Keratinocyte (primary cell): ENCODE measurements at regions not wholly inside any gene's neighbourhood (a gene's known extent, or its start where the extent isn't known, plus 50 kb on each side); places are given as distances from the start of the nearest gene placed in this dataset.

Experiments used
- DNase-seq: peaks from one replicate; pipeline ENCODE4 v3.0.0-alpha.2; 2011; ENCODE audit warnings: low read depth, missing footprints, low spot score
- FAIRE-seq: peaks from 2 replicates; lab custom pipeline; 2011; peaks lifted over from hg19 to GRCh38; lab: Jason Lieb, UNC
- H2AFZ ChIP-seq: 2 replicates; pipeline ENCODE4 v1.6.0; 2012; ENCODE audit warnings: low read length, control low read depth, inconsistent platforms; ENCODE audit not compliant: control insufficient read depth
- H3K27ac ChIP-seq: 2 replicates; pipeline ENCODE4 v1.5.1; 2011; ENCODE audit warnings: low read length; ENCODE audit not compliant: control insufficient read depth, insufficient read depth
- H3K27me3 ChIP-seq: 3 replicates; pipeline ENCODE4 v1.6.0; 2011; ENCODE audit warnings: low read length; ENCODE audit not compliant: control insufficient read depth, insufficient read depth; ENCODE audit errors: extremely low read depth
- H3K36me3 ChIP-seq, 2 experiments: 2 replicates in 1 of 2; 3 replicates in 1 of 2; pipeline ENCODE4 v1.5.1; 2011; ENCODE audit warnings: low read length in 2 of 2, mild to moderate bottlenecking in 1 of 2; ENCODE audit not compliant: control insufficient read depth in 2 of 2, insufficient read depth in 2 of 2; ENCODE audit errors: extremely low read depth in 1 of 2
- H3K4me1 ChIP-seq: 3 replicates; pipeline ENCODE4 v1.5.1; 2011; ENCODE audit warnings: low read length; ENCODE audit not compliant: control insufficient read depth, insufficient read depth; ENCODE audit errors: extremely low read depth
- H3K4me2 ChIP-seq: 3 replicates; pipeline ENCODE4 v1.6.0; 2011; ENCODE audit warnings: low read depth, low read length; ENCODE audit not compliant: control insufficient read depth, insufficient read depth; ENCODE audit errors: extremely low read depth
- H3K4me3 ChIP-seq, 3 experiments: fragments of 200-600 bp in 1 of 3; sonication (generic) in 1 of 3; 2 replicates in 2 of 3; 3 replicates in 1 of 3; pipeline ENCODE4 v1.5.1; 2011 to 2016; ENCODE audit warnings: low read length in 3 of 3, mild to moderate bottlenecking in 3 of 3, control low read depth in 2 of 3, inconsistent platforms in 1 of 3, low read depth in 1 of 3, mixed read lengths in 1 of 3, mixed run types in 1 of 3, moderate library complexity in 1 of 3; ENCODE audit not compliant: control insufficient read depth in 2 of 3, insufficient read depth in 2 of 3; ENCODE audit errors: extremely low read depth in 1 of 3
- H3K79me2 ChIP-seq: 2 replicates; pipeline ENCODE4 v1.6.0; 2012; ENCODE audit warnings: low read length; ENCODE audit not compliant: control insufficient read depth, insufficient read depth
- H3K9ac ChIP-seq: 3 replicates; pipeline ENCODE4 v1.6.0; 2011; ENCODE audit warnings: low read length; ENCODE audit not compliant: control insufficient read depth, insufficient read depth; ENCODE audit errors: extremely low read depth
- H3K9me1 ChIP-seq: 3 replicates; pipeline ENCODE4 v1.6.0; 2011; ENCODE audit warnings: low read length; ENCODE audit not compliant: control insufficient read depth, insufficient read depth; ENCODE audit errors: extremely low read depth
- H3K9me3 ChIP-seq: 2 replicates; pipeline ENCODE4 v1.5.1; 2012; ENCODE audit warnings: low read depth, low read length; ENCODE audit not compliant: control insufficient read depth
- H4K20me1 ChIP-seq: 3 replicates; pipeline ENCODE4 v1.6.0; 2011; ENCODE audit warnings: low read length; ENCODE audit not compliant: control insufficient read depth, insufficient read depth; ENCODE audit errors: extremely low read depth
- CTCF ChIP-seq, 3 experiments: IDR thresholded peaks in 1 of 3; conservative IDR thresholded peaks in 1 of 3; optimal IDR thresholded peaks in 1 of 3; 2 replicates in 2 of 3; 3 replicates in 1 of 3; pipeline versions ENCODE3 to v1.5.1; 2011; ENCODE audit warnings: low read length in 3 of 3, mild to moderate bottlenecking in 3 of 3, moderate library complexity in 2 of 3, control low read depth in 1 of 3, inconsistent platforms in 1 of 3; ENCODE audit not compliant: insufficient read depth in 2 of 3; ENCODE audit errors: extremely low read depth in 1 of 3
- EZH2 ChIP-seq: IDR thresholded peaks from one replicate; pipeline ENCODE4 v1.6.1; 2012; ENCODE audit warnings: inconsistent platforms, mild to moderate bottlenecking, low read length, moderate library complexity
- dilution Hi-C: fragments of 300-500 bp; cut with MboI; formaldehyde crosslinking; loops from one replicate; pipeline ENCODE4 v1.7.0; 2020; ENCODE audit warnings: low sequenced_read_pairs; ENCODE audit not compliant: extremely low pct_ligation_motif_present

- no peak overlapping the region for H3K9ac ChIP-seq
- H3K4me1 ChIP-seq, result peaks cover 4% of the 10 kb centered on the region
- no peak overlapping the region for H3K4me2 ChIP-seq
- H2AFZ ChIP-seq, result no peak overlapping the region
- no peak overlapping the region for H3K4me3 ChIP-seq
- TF ChIP-seq EZH2, result no peak
- TF ChIP-seq CTCF (optimal IDR thresholded peaks at IDR 0.05 in 1 of 3, IDR thresholded peaks at IDR 0.05 in 1 of 3, conservative IDR thresholded peaks at IDR 0.05 in 1 of 3; ENCODE audit: extremely low read depth in 1 of 3, insufficient read depth in 2 of 3, low read length in 3 of 3), result no peak
- no peaks in the 10 kb centered on the region for H3K9me3 ChIP-seq
- H3K79me2 ChIP-seq, result no peaks in the 10 kb centered on the region
- H4K20me1 ChIP-seq, result no peaks in the 10 kb centered on the region
- no peaks in the 10 kb centered on the region for H3K36me3 ChIP-seq
- H3K27ac ChIP-seq, result no peak overlapping the region
- no peaks in the 10 kb centered on the region for H3K9me1 ChIP-seq
- FAIRE-seq (no peak), DNase-seq (no peak)
- H3K27me3 ChIP-seq, result peaks cover 24% of the 10 kb centered on the region
- dilution Hi-C loops, result no loop called here
Observed at GRCh38 chr22:44571566-44572413, 73.8 kb upstream of the RTL6 start.

- dilution Hi-C loops, result no loop called here
- TF ChIP-seq EZH2 (no peak), CTCF (optimal IDR thresholded peaks at IDR 0.05 in 1 of 3, IDR thresholded peaks at IDR 0.05 in 1 of 3, conservative IDR thresholded peaks at IDR 0.05 in 1 of 3; ENCODE audit: extremely low read depth in 1 of 3, insufficient read depth in 2 of 3, low read length in 3 of 3) (no peak)
Observed at GRCh38 chr22:44570476-44571445, 72.7 kb upstream of the RTL6 start.

More at GRCh38 chr22:44570476-44571445, 72.7 kb upstream of the RTL6 start:
- Histone ChIP-seq H3K4me2 (no peak overlapping the region), H3K9ac (no peak overlapping the region), H3K4me3 (no peak overlapping the region), H3K27me3 (peaks cover 14% of the 10 kb centered on the region), H3K79me2 (no peaks in the 10 kb centered on the region), H2AFZ (no peak overlapping the region), H4K20me1 (no peaks in the 10 kb centered on the region), H3K9me1 (no peaks in the 10 kb centered on the region), H3K27ac (no peak overlapping the region), H3K36me3 (no peaks in the 10 kb centered on the region), H3K4me1 (peaks cover 4% of the 10 kb centered on the region), H3K9me3 (no peaks in the 10 kb centered on the region)
- no peak for FAIRE-seq
- no peak for DNase-seq
